ENCODE measurements at regions not wholly inside any gene's neighbourhood (a gene's known extent, or its start where the extent isn't known, plus 50 kb on each side); places are given as distances from the start of the nearest gene placed in this dataset.

DNA sequence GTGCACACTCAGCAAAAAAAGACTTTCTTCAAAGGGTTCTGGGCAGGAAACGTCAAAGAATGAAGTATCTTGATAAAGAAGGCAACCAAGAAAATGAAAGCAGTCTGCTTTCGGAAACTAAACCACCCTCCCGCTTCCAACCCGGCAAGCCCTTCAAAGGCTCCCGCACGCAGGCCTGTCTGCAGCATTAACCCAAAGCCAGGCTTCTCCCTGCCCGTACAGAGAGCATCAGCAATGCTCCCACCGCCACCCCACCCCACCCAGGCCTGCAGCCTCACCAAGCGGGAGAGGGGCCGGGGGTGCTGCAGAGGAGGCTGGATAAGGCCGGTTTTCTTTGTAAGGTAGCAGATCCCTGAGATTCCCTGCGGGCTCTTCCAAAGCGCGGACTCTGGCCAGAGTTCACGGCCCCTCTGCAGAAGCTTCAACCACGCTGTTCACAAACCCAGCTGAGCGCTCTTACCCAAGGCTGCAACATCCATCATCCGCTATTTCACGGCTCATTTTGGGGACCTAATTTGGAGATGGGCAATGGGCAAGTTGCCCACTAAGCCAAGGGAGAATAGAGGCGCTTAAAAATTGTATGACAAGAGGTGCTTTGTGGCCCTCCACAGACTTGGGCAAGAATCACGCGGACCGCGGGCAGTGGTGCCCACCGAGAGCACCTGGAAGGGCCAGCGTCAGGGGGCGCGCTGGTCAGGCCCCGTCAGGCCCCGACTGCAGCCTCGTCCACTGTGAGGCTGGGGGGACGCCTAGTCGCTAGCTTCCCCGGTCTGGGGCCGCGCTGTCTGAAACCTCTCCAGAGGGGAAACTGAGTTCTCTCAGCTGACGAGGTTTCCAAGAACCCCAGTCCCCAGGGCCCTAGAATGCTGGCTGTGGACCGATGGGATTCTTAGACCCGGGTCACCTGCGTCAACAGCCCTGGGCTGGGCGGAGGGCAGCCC lies 225.4 kb upstream of the ID2 start:
- no peak for TF ChIP-seq TEAD4 (IDR thresholded peaks at IDR 0.05)
- no peak for TF ChIP-seq TCF12 (IDR thresholded peaks at IDR 0.05; ENCODE audit: low read depth)
- no peak for TF ChIP-seq MAX (IDR thresholded peaks at IDR 0.05)
- no peak for TF ChIP-seq FOXM1 (IDR thresholded peaks at IDR 0.05; ENCODE audit: borderline replicate concordance, low read depth)
- no peak for TF ChIP-seq TAF1 (IDR thresholded peaks at IDR 0.05; ENCODE audit: low read depth)
- TF ChIP-seq CREB1 (IDR thresholded peaks at IDR 0.05; ENCODE audit: low read depth), result no peak
- TF ChIP-seq EGR1 (IDR thresholded peaks at IDR 0.05), result no peak
- TF ChIP-seq, protein P1, sequence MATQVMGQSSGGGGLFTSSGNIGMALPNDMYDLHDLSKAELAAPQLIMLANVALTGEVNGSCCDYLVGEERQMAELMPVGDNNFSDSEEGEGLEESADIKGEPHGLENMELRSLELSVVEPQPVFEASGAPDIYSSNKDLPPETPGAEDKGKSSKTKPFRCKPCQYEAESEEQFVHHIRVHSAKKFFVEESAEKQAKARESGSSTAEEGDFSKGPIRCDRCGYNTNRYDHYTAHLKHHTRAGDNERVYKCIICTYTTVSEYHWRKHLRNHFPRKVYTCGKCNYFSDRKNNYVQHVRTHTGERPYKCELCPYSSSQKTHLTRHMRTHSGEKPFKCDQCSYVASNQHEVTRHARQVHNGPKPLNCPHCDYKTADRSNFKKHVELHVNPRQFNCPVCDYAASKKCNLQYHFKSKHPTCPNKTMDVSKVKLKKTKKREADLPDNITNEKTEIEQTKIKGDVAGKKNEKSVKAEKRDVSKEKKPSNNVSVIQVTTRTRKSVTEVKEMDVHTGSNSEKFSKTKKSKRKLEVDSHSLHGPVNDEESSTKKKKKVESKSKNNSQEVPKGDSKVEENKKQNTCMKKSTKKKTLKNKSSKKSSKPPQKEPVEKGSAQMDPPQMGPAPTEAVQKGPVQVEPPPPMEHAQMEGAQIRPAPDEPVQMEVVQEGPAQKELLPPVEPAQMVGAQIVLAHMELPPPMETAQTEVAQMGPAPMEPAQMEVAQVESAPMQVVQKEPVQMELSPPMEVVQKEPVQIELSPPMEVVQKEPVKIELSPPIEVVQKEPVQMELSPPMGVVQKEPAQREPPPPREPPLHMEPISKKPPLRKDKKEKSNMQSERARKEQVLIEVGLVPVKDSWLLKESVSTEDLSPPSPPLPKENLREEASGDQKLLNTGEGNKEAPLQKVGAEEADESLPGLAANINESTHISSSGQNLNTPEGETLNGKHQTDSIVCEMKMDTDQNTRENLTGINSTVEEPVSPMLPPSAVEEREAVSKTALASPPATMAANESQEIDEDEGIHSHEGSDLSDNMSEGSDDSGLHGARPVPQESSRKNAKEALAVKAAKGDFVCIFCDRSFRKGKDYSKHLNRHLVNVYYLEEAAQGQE (IDR thresholded peaks at IDR 0.05; ENCODE audit: low read depth), result no peak
- TF ChIP-seq EP300 (IDR thresholded peaks at IDR 0.05; ENCODE audit: borderline replicate concordance), result no peak
- no peak for TF ChIP-seq RAD21 (IDR thresholded peaks at IDR 0.05; ENCODE audit: low read depth)
- TF ChIP-seq CEBPB (IDR thresholded peaks at IDR 0.05), result no peak
- TF ChIP-seq YY1 (IDR thresholded peaks at IDR 0.05; ENCODE audit: low read depth), result no peak
